Retinal pigment epithelial cell (primary cell): ENCODE measurements at regions not wholly inside any gene's neighbourhood (a gene's known extent, or its start where the extent isn't known, plus 50 kb on each side); places are given as distances from the start of the nearest gene placed in this dataset.
A peak's percentile ranks its signal among the peaks of the same experiment; 100 is the strongest.

Experiments used
- DNase-seq: peaks from one replicate; pipeline ENCODE4 v3.0.0-alpha.2; 2010; ENCODE audit warnings: low read depth
- H3K4me3 ChIP-seq: 2 replicates; pipeline ENCODE4 v1.5.1; 2011; ENCODE audit warnings: mild to moderate bottlenecking, low read length, control low read depth, moderate library complexity
- CTCF ChIP-seq: conservative IDR thresholded peaks from 2 replicates; pipeline ENCODE4 v1.5.1; 2011; ENCODE audit warnings: low read depth, low read length, control low read depth, inconsistent platforms

GRCh38 chr2:37869304-37869703 is 55.8 kb upstream of the RMDN2 start:
- no peak for DNase-seq
- TF ChIP-seq CTCF = no peak
- H3K4me3 ChIP-seq = no peak overlapping the region

- DNase-seq = no peak
- no peak for TF ChIP-seq CTCF
- H3K4me3 ChIP-seq = no peak overlapping the region
Observed at GRCh38 chr2:37869771-37870170, 55.3 kb upstream of the RMDN2 start.

- H3K4me3 ChIP-seq = no peak overlapping the region
- DNase-seq = no peak
- TF ChIP-seq CTCF = no peak
Observed at GRCh38 chr2:37870829-37871228, 54.3 kb upstream of the RMDN2 start.

- peak; percentile 51 for DNase-seq
- no peak for TF ChIP-seq CTCF
Observed at GRCh38 chr2:37871456-37872191, 53.5 kb upstream of the RMDN2 start.

GRCh38 chr2:37872192-37872750 is 52.8 kb upstream of the RMDN2 start:
- TF ChIP-seq CTCF = no peak
- H3K4me3 ChIP-seq = no peak overlapping the region
- no peak for DNase-seq

More at GRCh38 chr2:37871456-37872191, 53.5 kb upstream of the RMDN2 start:
- H3K4me3 ChIP-seq = no peak overlapping the region

- no peak overlapping the region for H3K4me3 ChIP-seq
- DNase-seq = no peak
- TF ChIP-seq CTCF = no peak
Observed at GRCh38 chr2:37873229-37873628, 51.9 kb upstream of the RMDN2 start.

- DNase-seq = no peak
- no peak overlapping the region for H3K4me3 ChIP-seq
- TF ChIP-seq CTCF = no peak
Observed at GRCh38 chr2:37873749-37874330, 51.2 kb upstream of the RMDN2 start.
